KMS-11 (cell line): ENCODE measurements at regions not wholly inside any gene's neighbourhood (a gene's known extent, or its start where the extent isn't known, plus 50 kb on each side); places are given as distances from the start of the nearest gene placed in this dataset.
A peak's percentile ranks its signal among the peaks of the same experiment; 100 is the strongest.

Source experiments
- H2AFZ ChIP-seq: fragments of 200-600 bp; sonication (generic); 2 replicates; pipeline ENCODE4 v1.6.1; 2016; ENCODE audit warnings: antibody characterized with exemption, mixed run types, low read depth
- H3K27ac ChIP-seq: fragments of 200-600 bp; sonication (generic); 2 replicates; pipeline ENCODE4 v1.6.1; 2016; ENCODE audit warnings: mild to moderate bottlenecking, mixed run types
- H3K27me3 ChIP-seq: fragments of 200-600 bp; sonication (generic); 2 replicates; pipeline ENCODE4 v1.6.1; 2017; ENCODE audit warnings: mild to moderate bottlenecking, low read depth, mixed run types, moderate library complexity; ENCODE audit not compliant: insufficient read depth
- H3K36me3 ChIP-seq: fragments of 200-600 bp; sonication (generic); 2 replicates; pipeline ENCODE4 v1.6.1; 2017; ENCODE audit warnings: mild to moderate bottlenecking, mixed run types; ENCODE audit not compliant: insufficient read depth
- H3K4me1 ChIP-seq: fragments of 200-600 bp; sonication (generic); 2 replicates; pipeline ENCODE4 v1.6.1; 2016; ENCODE audit warnings: mild to moderate bottlenecking, low read depth, mixed run types; ENCODE audit not compliant: poor library complexity, severe bottlenecking
- H3K4me2 ChIP-seq: fragments of 200-600 bp; sonication (generic); 2 replicates; pipeline ENCODE4 v1.7.0; 2016; ENCODE audit warnings: mild to moderate bottlenecking, mixed run types
- H3K4me3 ChIP-seq: fragments of 200-600 bp; sonication (generic); IDR thresholded peaks from 2 replicates; pipeline ENCODE4 v1.6.1; 2017; ENCODE audit warnings: low read depth, low read length, mixed read lengths; ENCODE audit not compliant: insufficient read depth
- H3K79me2 ChIP-seq: fragments of 200-600 bp; sonication (generic); 2 replicates; pipeline ENCODE4 v1.6.1; 2016; ENCODE audit warnings: low read depth, mixed run types; ENCODE audit not compliant: insufficient read depth
- H3K9ac ChIP-seq: fragments of 200-600 bp; sonication (generic); 2 replicates; pipeline ENCODE4 v1.6.1; 2016; ENCODE audit warnings: mild to moderate bottlenecking, mixed run types
- H4K20me1 ChIP-seq: fragments of 200-600 bp; sonication (generic); 2 replicates; pipeline ENCODE4 v1.6.1; 2016; ENCODE audit warnings: mild to moderate bottlenecking, mixed run types; ENCODE audit not compliant: insufficient read depth
- TF ChIP-seq, protein P1 (sequence below): fragments of 200-600 bp; sonication (generic); conservative IDR thresholded peaks from 2 replicates; pipeline ENCODE4 v1.6.1; 2017; ENCODE audit warnings: low read depth, mild to moderate bottlenecking, antibody characterized with exemption, low read length, moderate library complexity, mixed read lengths

GRCh38 chr2:211149731-211150130 lies 593.3 kb downstream of the CPS1 start:
- Histone ChIP-seq H3K36me3 (no peaks in the 10 kb centered on the region), H3K4me1 (no peaks in the 10 kb centered on the region), H3K27me3 (no peaks in the 10 kb centered on the region), H3K9ac (no peak overlapping the region), H3K4me2 (no peak overlapping the region), H2AFZ (no peak overlapping the region), H3K79me2 (no peaks in the 10 kb centered on the region), H3K4me3 (no peak overlapping the region), H3K27ac (no peak overlapping the region), H4K20me1 (no peaks in the 10 kb centered on the region)
- TF ChIP-seq, protein P1, sequence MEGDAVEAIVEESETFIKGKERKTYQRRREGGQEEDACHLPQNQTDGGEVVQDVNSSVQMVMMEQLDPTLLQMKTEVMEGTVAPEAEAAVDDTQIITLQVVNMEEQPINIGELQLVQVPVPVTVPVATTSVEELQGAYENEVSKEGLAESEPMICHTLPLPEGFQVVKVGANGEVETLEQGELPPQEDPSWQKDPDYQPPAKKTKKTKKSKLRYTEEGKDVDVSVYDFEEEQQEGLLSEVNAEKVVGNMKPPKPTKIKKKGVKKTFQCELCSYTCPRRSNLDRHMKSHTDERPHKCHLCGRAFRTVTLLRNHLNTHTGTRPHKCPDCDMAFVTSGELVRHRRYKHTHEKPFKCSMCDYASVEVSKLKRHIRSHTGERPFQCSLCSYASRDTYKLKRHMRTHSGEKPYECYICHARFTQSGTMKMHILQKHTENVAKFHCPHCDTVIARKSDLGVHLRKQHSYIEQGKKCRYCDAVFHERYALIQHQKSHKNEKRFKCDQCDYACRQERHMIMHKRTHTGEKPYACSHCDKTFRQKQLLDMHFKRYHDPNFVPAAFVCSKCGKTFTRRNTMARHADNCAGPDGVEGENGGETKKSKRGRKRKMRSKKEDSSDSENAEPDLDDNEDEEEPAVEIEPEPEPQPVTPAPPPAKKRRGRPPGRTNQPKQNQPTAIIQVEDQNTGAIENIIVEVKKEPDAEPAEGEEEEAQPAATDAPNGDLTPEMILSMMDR, result no peak

GRCh38 chr2:211157211-211157610 lies 600.8 kb downstream of the CPS1 start:
- no peak overlapping the region for H3K27ac ChIP-seq
- no peaks in the 10 kb centered on the region for H3K27me3 ChIP-seq
- H3K36me3 ChIP-seq, result no peaks in the 10 kb centered on the region; the same call in 1 of the 2 replicates
- no peak overlapping the region for H2AFZ ChIP-seq
- H3K9ac ChIP-seq, result no peak overlapping the region
- no peak overlapping the region for H3K4me2 ChIP-seq
- no peak overlapping the region for H3K4me3 ChIP-seq
- H3K79me2 ChIP-seq, result no peaks in the 10 kb centered on the region
- H4K20me1 ChIP-seq, result no peaks in the 10 kb centered on the region
- TF ChIP-seq, protein P1, result no peak
- H3K4me1 ChIP-seq, result no peaks in the 10 kb centered on the region

GRCh38 chr2:211157856-211158463 lies 601.6 kb downstream of the CPS1 start:
- Histone ChIP-seq H3K4me2 (no peak overlapping the region), H3K27ac (no peak overlapping the region), H3K9ac (no peak overlapping the region), H3K27me3 (no peaks in the 10 kb centered on the region), H2AFZ (no peak overlapping the region), H3K36me3 (no peaks in the 10 kb centered on the region; the same call in 1 of the 2 replicates), H3K4me1 (no peaks in the 10 kb centered on the region), H4K20me1 (no peaks in the 10 kb centered on the region), H3K4me3 (no peak overlapping the region), H3K79me2 (no peaks in the 10 kb centered on the region)
- TF ChIP-seq, protein P1, result peak; percentile 90

DNA sequence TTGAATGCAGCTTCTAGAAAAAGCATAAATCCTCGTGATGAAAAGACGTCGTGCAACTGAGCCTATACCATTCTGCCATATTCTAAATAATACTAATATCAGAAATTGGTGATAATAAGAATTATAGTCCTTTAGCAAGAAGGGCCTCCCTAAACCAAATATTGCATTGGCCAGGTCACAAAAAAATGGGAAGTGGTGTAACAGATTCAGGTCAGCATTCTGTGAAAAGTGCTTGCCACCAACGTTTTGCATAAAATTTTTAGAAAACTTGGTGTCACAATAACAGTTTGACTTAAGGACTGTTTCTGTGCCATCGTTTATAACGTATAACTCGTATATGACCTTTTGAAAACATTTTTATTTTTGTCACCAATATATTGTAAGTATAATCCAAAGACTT lies 603.6 kb downstream of the CPS1 start:
- Histone ChIP-seq H3K36me3 (no peaks in the 10 kb centered on the region; the same call in 1 of the 2 replicates), H3K27ac (no peak overlapping the region), H3K4me1 (no peaks in the 10 kb centered on the region), H3K27me3 (no peaks in the 10 kb centered on the region), H3K4me2 (no peak overlapping the region), H3K79me2 (no peaks in the 10 kb centered on the region), H2AFZ (no peak overlapping the region), H3K4me3 (no peak overlapping the region), H4K20me1 (no peaks in the 10 kb centered on the region), H3K9ac (no peak overlapping the region)
- TF ChIP-seq, protein P1, result no peak
